SH-SY5Y (cell line): ENCODE measurements at regions not wholly inside any gene's neighbourhood (a gene's known extent, or its start where the extent isn't known, plus 50 kb on each side); places are given as distances from the start of the nearest gene placed in this dataset.

Source experiments
- GATA2 ChIP-seq: IDR thresholded peaks from 2 replicates; pipeline ENCODE4 v1.6.1; 2011; ENCODE audit warnings: mild to moderate bottlenecking, low read depth, low read length
- GATA3 ChIP-seq: IDR thresholded peaks from 2 replicates; pipeline ENCODE4 v1.6.1; 2011; ENCODE audit warnings: low read depth, mild to moderate bottlenecking, low read length, moderate library complexity

- TF ChIP-seq GATA2 (no peak), GATA3 (no peak)
These were observed 212.7 kb upstream of the PHYHIPL start for GRCh38 chr10:58963723-58964124.
